ENCODE measurements at regions not wholly inside any gene's neighbourhood (a gene's known extent, or its start where the extent isn't known, plus 50 kb on each side); places are given as distances from the start of the nearest gene placed in this dataset.
A peak's percentile ranks its signal among the peaks of the same experiment; 100 is the strongest.
"Not testable (repeated sequence)": the region's sequence is repeated elsewhere in the genome, so short reads cannot be mapped to it uniquely, and the experiment has no call there.

- no peak overlapping the region for H3K27ac ChIP-seq
- no peak for DNase-seq (ENCODE audit: low read depth, low spot score)
Observed at GRCh38 chr1:191432817-191433216, 725.4 kb upstream of the RGS18 start.

DNA sequence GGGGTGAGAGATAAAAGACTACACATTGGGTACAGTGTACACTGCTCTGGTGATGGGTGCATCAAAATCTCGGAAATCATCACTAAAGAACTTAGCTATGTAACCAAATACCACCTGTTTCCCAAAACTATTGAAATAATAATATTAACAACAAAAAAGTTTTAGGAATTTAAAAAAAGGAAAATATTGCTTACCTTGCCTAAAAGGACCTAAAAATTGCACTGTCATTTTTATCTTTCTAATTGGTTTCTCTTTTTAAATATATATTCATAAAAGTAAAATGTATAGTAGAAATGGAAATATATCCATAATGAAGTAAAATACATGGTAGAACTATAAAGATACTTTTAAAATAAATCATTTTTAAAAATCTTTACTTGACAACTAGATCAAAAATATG is 719.3 kb upstream of the RGS18 start:
- no peak overlapping the region for H3K27ac ChIP-seq
- no peak for DNase-seq (ENCODE audit: low read depth, low spot score)

- DNase-seq (ENCODE audit: low read depth, low spot score); H3K27ac ChIP-seq: not testable (repeated sequence)
Observed at GRCh38 chr1:191448279-191448678, 710.0 kb upstream of the RGS18 start.

GRCh38 chr1:191452586-191452985 is 705.7 kb upstream of the RGS18 start:
- H3K27ac ChIP-seq: no peak overlapping the region
- DNase-seq (ENCODE audit: low read depth, low spot score): no peak

GRCh38 chr1:191453487-191453886 is 704.8 kb upstream of the RGS18 start:
- DNase-seq (ENCODE audit: low read depth, low spot score): no peak

GRCh38 chr1:191457889-191458288 is 700.4 kb upstream of the RGS18 start:
- DNase-seq (ENCODE audit: low read depth, low spot score): no peak
- H3K27ac ChIP-seq: no peak overlapping the region

More at GRCh38 chr1:191453487-191453886, 704.8 kb upstream of the RGS18 start:
- H3K27ac ChIP-seq: no peak overlapping the region

DNA sequence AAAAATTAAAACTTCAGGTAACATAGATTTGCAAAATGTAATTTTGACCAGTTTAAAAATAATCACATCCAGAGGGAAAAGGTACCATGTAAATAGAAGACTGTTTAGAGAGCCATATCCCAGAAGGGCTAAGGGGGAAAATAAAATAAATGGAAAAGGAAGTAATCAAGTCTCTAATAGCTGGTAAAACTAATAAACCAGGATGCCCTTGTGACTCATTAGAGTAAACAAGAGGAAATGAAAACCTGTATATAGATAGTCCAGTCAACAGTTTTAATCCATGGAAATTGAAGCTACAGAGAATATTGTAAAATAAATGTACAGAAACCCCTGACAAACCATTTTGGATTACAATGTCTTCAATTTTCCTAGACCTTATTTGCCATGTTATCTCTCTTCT is 698.0 kb upstream of the RGS18 start:
- no peak for DNase-seq (ENCODE audit: low read depth, low spot score)
- H3K27ac ChIP-seq: no peak overlapping the region

- DNase-seq (ENCODE audit: low read depth, low spot score): no peak
- H3K27ac ChIP-seq: no peak overlapping the region
Observed at GRCh38 chr1:191483988-191484387, 674.3 kb upstream of the RGS18 start.

DNA sequence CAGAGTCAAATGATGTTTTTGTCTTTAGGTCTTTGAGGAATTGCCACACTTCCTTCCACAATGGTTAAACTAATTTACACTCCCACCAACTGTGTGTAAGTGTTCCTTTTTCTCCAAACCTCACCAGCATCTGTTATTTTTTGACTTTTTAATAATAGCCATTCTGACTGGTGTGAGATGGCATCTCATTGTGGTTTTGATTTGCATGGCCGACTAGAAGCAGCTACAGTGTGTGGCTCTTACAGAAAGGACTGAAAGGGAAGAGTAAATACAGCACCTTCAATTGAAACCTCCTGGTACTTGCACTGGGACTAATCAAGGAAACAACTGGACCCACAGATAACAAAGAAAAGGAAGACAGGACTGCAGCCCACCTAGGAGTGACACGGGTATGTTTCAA is 668.0 kb upstream of the RGS18 start:
- H3K27ac ChIP-seq: no peak overlapping the region
- no peak for DNase-seq (ENCODE audit: low read depth, low spot score)

DNA sequence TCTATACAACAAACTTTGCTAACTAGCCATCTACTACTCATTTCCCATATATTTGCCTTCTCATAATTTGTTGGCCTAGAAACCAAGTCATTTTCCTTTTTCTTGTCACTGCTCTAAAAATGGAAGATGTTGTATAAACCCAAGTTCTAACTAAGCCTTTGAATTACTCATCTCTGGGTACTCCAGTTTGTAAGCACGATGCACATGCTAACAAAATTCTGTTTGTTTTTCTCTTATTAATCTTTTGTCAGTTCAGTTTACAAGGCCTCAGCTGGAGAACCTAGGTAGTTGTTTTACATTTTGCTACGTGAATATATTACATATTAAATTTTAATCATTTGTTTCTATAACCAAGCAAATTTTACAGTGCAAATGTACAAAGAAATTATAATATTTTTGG is 663.2 kb upstream of the RGS18 start:
- H3K27ac ChIP-seq: no peak overlapping the region
- no peak for DNase-seq (ENCODE audit: low read depth, low spot score)

DNA sequence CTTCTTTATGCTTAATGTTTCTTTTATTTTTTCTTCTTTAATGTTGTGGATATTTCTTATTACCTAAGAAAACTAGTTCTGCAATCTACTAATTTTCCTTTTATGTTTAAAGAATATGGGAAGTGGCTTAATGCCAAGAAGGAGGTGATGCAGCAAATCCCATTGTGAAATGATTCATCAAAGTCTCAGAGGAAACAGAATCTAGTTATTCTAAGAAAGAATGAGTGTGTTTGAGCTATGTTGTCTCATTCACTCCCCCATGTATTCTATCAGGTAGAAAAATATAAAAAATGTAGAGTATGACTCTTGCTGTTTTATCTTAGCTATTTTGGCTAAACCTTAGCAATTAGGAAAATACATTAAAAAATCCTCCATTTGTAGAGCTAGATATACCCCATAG is 659.9 kb upstream of the RGS18 start:
- DNase-seq (ENCODE audit: low read depth, low spot score): no peak
- no peak overlapping the region for H3K27ac ChIP-seq

DNA sequence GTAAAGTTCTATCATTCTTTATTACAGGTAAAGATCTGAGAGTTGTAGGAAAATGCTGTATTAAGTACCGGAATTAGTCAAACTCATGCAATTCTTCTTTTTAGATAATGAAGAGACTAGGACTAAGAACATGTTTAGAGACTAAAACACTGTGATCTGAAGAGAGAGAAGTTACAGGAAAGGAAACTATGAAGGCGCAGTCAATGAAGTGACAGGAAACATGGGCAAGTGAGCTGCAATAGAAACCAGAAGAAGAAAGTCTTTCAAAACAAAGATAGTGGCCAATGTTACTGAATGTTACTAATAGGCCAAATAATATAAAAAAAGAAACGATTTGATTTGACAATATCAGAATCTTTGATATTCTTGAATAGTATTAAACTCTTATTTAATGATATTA is 659.4 kb upstream of the RGS18 start:
- no peak overlapping the region for H3K27ac ChIP-seq
- DNase-seq (ENCODE audit: low read depth, low spot score): no peak

DNA sequence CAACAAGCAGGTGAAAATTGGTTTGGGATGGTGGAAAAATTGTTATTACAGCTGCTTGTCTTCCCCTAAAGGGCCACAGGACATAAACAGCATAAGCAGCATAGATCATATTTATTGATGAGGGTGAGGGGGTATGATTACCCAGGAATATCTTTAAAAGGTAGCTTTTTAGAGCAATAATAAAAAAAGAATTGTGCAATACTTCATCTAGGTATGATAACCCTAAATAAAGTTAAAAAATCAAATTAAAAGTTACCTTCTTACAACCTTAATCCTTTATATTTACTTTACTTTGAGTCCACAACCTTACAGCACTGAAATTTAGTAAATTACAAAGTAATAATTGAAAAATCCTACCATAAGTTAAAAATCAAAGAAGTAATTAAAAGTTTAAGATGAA is 653.3 kb upstream of the RGS18 start:
- no peak overlapping the region for H3K27ac ChIP-seq
- no peak for DNase-seq (ENCODE audit: low read depth, low spot score)

DNA sequence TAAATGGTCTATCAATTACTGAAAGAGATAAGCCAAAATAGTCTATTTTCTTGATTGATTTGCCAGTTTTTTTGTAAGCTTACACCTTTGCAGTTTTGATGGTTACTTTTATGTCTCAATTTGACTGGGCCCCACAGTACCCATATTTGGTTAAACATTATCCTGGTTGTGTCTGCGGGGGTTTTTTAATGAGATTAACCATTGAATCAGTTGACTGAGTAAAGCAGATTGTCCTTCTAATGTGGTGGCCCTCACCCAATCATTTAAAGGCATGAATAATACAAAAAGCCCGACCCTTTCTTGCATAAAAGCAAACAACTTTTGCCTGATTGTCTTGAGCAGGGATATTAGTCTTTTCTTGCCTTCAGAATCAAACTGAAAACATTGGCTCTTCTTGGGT is 650.0 kb upstream of the RGS18 start:
- H3K27ac ChIP-seq: no peak overlapping the region
- DNase-seq (ENCODE audit: low read depth, low spot score): no peak

GRCh38 chr1:191511480-191511879 is 646.8 kb upstream of the RGS18 start:
- not testable (repeated sequence) for H3K27ac ChIP-seq; DNase-seq (ENCODE audit: low read depth, low spot score)

GRCh38 chr1:191517826-191518225 is 640.4 kb upstream of the RGS18 start:
- DNase-seq (ENCODE audit: low read depth, low spot score): no peak
- H3K27ac ChIP-seq: no peak overlapping the region

DNA sequence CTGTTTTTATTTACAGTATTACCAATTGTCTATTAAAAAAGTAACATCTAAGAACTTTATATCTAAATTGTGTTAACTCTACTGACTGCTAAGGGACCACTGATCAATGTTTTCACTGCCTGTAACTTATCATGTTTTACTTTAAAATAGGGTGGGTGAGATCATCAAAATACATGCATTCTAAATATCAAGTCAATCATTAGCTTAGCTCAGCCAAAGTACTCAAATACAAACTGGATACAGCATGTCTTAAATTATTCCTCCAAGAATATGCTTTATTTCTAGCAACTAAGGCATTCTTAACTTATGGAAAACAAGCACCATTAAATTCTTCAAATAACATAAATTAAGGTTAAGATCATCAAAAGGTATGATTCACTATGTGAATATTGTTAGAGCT is 638.7 kb upstream of the RGS18 start:
- H3K27ac ChIP-seq: no peak overlapping the region
- no peak for DNase-seq (ENCODE audit: low read depth, low spot score)

DNA sequence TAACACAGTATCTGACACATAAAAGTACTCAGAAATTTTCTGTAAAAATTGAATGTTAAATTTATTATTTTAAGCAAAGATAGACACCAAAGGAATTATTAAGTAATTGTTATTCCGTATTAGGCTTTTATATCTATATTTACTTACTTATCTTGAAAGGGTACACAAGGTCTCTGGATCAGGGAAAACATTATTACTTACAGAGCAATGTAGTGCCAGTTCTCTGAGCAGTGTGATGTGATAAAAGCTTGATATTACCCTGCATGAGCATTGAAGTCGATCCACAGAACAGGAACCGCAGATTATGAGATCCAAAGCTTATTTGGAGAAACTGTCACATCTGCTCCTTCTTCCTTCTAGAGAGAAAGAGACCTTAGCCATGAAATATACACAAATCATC is 637.9 kb upstream of the RGS18 start:
- no peak overlapping the region for H3K27ac ChIP-seq
- DNase-seq (ENCODE audit: low read depth, low spot score): no peak

- not testable (repeated sequence) for DNase-seq (ENCODE audit: low read depth, low spot score); H3K27ac ChIP-seq
Observed at GRCh38 chr1:191525944-191526343, 632.3 kb upstream of the RGS18 start.

DNA sequence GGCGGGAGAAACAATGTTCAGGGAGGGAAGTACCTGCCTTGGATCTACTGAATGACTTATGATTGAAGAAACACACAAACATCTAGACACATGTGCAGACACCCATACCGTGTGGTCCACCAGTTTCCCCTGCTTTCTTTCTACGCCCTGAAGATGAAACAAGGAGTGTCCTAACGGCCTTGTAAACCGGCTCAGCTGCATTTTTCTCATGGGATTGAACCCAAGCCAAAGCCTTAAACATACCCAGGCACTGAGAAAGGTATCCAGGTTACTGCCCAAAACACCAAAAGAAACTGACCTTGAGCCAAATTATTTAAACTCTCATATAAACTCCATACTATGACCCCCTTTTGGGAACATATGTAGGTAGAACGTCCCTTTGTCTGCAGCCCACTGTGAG is 630.0 kb upstream of the RGS18 start:
- H3K27ac ChIP-seq: no peak overlapping the region
- DNase-seq (ENCODE audit: low read depth, low spot score): peak; percentile 2

- DNase-seq (ENCODE audit: low read depth, low spot score): no peak
Observed at GRCh38 chr1:191530928-191531327, 627.3 kb upstream of the RGS18 start.

DNA sequence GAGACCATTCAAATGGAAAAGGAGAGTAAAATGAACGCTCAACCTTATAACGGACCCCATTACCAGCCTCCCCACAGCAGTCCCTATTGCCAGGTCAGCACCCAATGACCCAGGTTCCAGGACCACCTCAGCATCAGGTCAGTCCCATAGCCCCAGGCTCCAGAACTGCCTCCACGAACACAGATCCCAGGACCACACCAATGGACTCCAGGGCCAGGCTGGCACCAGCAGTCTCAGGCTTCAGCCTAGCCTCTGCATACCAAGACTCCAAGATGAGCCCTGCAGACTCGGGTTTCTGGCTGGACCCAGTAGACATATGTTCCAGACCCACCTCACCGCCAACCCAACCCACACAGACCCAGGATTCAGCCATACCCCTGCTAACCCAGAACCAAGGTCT is 625.0 kb upstream of the RGS18 start:
- DNase-seq (ENCODE audit: low read depth, low spot score): no peak

More at GRCh38 chr1:191530928-191531327, 627.3 kb upstream of the RGS18 start:
- no peak overlapping the region for H3K27ac ChIP-seq

DNA sequence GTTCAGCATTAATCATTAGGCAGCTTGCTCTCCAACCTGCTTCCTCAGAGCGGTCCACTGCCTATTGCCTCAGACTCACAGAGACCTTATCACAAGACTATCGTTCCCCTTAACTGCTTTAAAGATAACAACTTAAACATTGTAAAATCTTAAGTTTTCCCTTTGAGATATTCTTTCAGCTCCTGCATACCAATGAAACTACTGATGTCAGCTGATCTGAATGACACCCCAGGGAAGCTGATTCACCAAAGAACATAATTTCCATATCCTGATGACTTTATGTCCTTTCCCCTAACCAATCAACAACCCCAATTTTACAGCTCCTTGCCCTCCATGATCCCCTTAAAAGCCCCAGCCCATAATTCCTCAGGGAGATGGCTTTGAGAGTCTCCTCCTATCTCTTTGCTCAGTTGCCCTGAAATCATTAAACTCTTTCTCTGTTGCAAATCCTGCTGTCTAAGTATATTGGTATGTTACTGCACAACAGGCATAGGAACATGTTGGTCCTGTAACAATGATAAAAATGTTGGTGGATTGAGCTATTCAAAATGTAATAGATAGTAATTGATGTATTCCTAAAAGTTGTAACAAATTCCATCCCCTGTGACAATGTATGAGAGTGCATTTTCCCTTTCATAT is 621.4 kb upstream of the RGS18 start:
- H3K27ac ChIP-seq: no peak overlapping the region
- DNase-seq (ENCODE audit: low read depth, low spot score): no peak

More for the DNA sequence above, 625.0 kb upstream of the RGS18 start:
- H3K27ac ChIP-seq: no peak overlapping the region
